Smooth muscle cell (in vitro differentiated cells): ENCODE measurements at regions not wholly inside any gene's neighbourhood (a gene's known extent, or its start where the extent isn't known, plus 50 kb on each side); places are given as distances from the start of the nearest gene placed in this dataset.

Source experiments
- DNase-seq: peaks from one replicate; lab custom pipeline; 2025; ENCODE audit not compliant: unreplicated experiment; lab: John Stamatoyannopoulos, UW
- H2AFZ ChIP-seq: fragments of 200-600 bp; sonication (generic); 2 replicates; pipeline ENCODE4 v1.6.0; 2016; ENCODE audit warnings: antibody characterized with exemption, low read depth, mild to moderate bottlenecking
- H3F3A ChIP-seq: fragments of 200-600 bp; sonication (generic); 2 replicates; pipeline ENCODE4 v1.6.0; 2017; ENCODE audit warnings: antibody characterized with exemption, low read depth
- H3K27ac ChIP-seq: fragments of 200-600 bp; sonication (generic); 2 replicates; pipeline ENCODE4 v1.5.1; 2016; ENCODE audit warnings: low read depth, mild to moderate bottlenecking
- H3K27me3 ChIP-seq: fragments of 200-600 bp; sonication (generic); 2 replicates; pipeline ENCODE4 v1.6.1; 2016; ENCODE audit warnings: low read depth, mild to moderate bottlenecking
- H3K36me3 ChIP-seq: fragments of 200-600 bp; sonication (generic); 2 replicates; pipeline ENCODE4 v1.5.1; 2016; ENCODE audit warnings: low read depth
- H3K4me1 ChIP-seq: fragments of 200-600 bp; sonication (generic); 2 replicates; pipeline ENCODE4 v1.5.1; 2016; ENCODE audit warnings: low read depth
- H3K4me2 ChIP-seq: fragments of 200-600 bp; sonication (generic); 2 replicates; pipeline ENCODE4 v1.6.0; 2016; ENCODE audit warnings: mild to moderate bottlenecking
- H3K4me3 ChIP-seq: fragments of 200-600 bp; sonication (generic); 2 replicates; pipeline ENCODE4 v1.5.1; 2016; ENCODE audit warnings: mild to moderate bottlenecking
- H3K79me2 ChIP-seq: fragments of 200-600 bp; sonication (generic); 2 replicates; pipeline ENCODE4 v1.6.0; 2016; ENCODE audit warnings: low read depth, mild to moderate bottlenecking
- H3K9ac ChIP-seq: fragments of 200-600 bp; sonication (generic); 2 replicates; pipeline ENCODE4 v1.6.0; 2016; ENCODE audit warnings: low read depth
- H3K9me3 ChIP-seq: fragments of 200-600 bp; sonication (generic); replicated peaks from 2 replicates; pipeline ENCODE4 v1.5.1; 2016; ENCODE audit warnings: low read depth
- H4K20me1 ChIP-seq: fragments of 200-600 bp; sonication (generic); 2 replicates; pipeline ENCODE4 v1.6.0; 2016; ENCODE audit warnings: low read depth
- WGBS: methylation state at CpG from one replicate; pipeline ENCODE4 v1.1.7; 2016; ENCODE audit warnings: low lambda C conversion rate; 5-methylcytosine and 5-hydroxymethylcytosine counted together
- TF ChIP-seq, protein P1 (sequence below): fragments of 200-600 bp; sonication (generic); IDR thresholded peaks from 2 replicates; pipeline ENCODE4 v1.5.1; 2017; ENCODE audit warnings: borderline replicate concordance, mild to moderate bottlenecking, antibody characterized with exemption; ENCODE audit not compliant: insufficient read depth, poor library complexity, severe bottlenecking

DNA sequence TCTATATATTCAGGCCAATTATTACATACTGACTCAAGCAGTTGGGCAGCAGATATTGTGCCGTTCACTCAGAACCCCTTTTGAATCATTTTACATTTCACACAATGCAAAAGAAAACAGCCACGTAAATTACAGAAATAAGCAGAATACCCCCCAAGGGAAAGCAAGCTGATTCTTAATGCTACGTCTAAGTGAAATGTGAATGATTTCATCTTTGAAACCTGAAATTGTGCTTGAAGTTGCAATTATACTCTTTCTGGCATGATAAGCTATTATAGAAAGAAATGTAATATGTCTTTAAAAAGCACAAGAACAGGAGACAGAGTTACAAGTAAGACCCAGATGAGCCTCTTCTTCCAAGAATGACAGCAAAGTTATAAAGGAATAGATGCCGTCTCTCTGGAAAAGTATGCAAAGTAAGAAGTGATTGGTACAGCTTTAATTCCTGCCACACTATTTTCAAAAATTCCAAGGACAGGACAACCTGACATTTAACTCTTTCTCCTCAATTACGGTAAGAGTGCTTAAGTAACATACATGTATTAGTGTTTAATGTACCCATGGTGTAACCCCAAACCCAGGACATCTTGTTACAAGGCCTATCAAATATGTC lies 891.5 kb upstream of the ADGRL2 start:
- no peak overlapping the region for H3K9ac ChIP-seq
- no peaks in the 10 kb centered on the region for H3K4me1 ChIP-seq
- H3K27ac ChIP-seq = no peak overlapping the region
- TF ChIP-seq, protein P1, sequence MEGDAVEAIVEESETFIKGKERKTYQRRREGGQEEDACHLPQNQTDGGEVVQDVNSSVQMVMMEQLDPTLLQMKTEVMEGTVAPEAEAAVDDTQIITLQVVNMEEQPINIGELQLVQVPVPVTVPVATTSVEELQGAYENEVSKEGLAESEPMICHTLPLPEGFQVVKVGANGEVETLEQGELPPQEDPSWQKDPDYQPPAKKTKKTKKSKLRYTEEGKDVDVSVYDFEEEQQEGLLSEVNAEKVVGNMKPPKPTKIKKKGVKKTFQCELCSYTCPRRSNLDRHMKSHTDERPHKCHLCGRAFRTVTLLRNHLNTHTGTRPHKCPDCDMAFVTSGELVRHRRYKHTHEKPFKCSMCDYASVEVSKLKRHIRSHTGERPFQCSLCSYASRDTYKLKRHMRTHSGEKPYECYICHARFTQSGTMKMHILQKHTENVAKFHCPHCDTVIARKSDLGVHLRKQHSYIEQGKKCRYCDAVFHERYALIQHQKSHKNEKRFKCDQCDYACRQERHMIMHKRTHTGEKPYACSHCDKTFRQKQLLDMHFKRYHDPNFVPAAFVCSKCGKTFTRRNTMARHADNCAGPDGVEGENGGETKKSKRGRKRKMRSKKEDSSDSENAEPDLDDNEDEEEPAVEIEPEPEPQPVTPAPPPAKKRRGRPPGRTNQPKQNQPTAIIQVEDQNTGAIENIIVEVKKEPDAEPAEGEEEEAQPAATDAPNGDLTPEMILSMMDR = no peak
- H3F3A ChIP-seq = no peaks in the 10 kb centered on the region
- no peaks in the 10 kb centered on the region for H3K27me3 ChIP-seq
- DNase-seq = no peak
- H3K4me3 ChIP-seq = no peak overlapping the region
- H3K4me2 ChIP-seq = no peak overlapping the region
- no peaks in the 10 kb centered on the region for H3K36me3 ChIP-seq
- no peaks in the 10 kb centered on the region for H4K20me1 ChIP-seq
- 75% methylated on average over 5 of the region's 5 CpGs for WGBS
- no peaks in the 10 kb centered on the region for H3K79me2 ChIP-seq
- no peak overlapping the region for H2AFZ ChIP-seq
- H3K9me3 ChIP-seq = no peaks in the 10 kb centered on the region

DNA sequence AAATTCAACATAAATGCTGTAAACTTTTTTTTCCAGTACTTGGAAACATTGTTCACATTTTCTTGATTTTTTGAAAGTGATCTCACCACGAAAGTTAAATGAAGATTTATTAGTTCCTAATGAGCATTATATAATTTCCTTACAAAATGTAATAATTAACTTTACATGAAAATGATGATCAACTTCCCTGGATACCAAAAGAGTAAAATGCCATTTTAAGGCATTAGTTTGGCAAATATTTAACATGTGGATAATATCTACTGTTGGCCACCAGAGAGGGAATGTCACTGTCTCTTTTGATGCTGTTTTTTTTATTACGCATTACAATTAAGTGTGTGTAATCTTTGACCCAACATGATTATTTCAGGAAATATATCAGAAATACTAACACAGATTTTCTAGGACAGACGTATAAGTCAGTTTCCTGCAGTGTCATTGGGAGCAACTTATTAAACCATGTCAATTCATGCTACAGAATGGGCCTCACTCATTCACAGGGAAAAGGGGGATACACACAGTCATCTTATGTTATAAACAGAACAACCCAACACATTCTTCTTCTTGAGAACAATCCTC lies 903.9 kb upstream of the ADGRL2 start:
- WGBS = 90% methylated on average over 3 of the region's 3 CpGs
- Histone ChIP-seq H2AFZ (no peak overlapping the region), H3K36me3 (no peaks in the 10 kb centered on the region), H3K79me2 (no peaks in the 10 kb centered on the region), H3K4me2 (no peak overlapping the region), H4K20me1 (no peaks in the 10 kb centered on the region), H3F3A (no peaks in the 10 kb centered on the region), H3K4me3 (no peak overlapping the region), H3K9ac (no peak overlapping the region), H3K4me1 (peaks cover 2% of the 10 kb centered on the region), H3K27ac (no peak overlapping the region), H3K9me3 (no peaks in the 10 kb centered on the region), H3K27me3 (no peaks in the 10 kb centered on the region)
- TF ChIP-seq, protein P1 = no peak
- DNase-seq = no peak

DNA sequence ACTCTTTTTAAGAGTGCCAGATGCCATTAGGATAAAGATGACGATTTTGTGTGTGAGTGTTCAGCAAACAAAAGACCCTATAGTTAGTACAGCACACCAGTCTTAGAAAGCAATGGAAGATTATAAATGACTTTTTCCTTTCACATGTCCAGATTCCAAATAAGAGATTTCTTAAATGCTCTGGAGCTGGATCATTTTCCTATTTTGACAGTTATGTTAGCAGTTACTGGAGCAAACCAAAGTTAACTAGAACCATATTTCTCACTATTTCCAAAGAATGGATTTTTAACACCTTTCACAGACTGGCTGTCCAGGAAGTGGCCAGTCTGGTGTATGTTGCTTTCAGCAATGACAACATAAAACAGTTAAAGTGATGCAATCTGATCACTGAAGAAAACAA lies 905.8 kb upstream of the ADGRL2 start:
- H3K4me2 ChIP-seq = no peak overlapping the region
- no peaks in the 10 kb centered on the region for H3K27me3 ChIP-seq
- H3K4me1 ChIP-seq = peaks cover 5% of the 10 kb centered on the region
- H3K9ac ChIP-seq = no peak overlapping the region
- no peak for DNase-seq
- H3K36me3 ChIP-seq = no peaks in the 10 kb centered on the region
- WGBS = 50% methylated on average over 1 of the region's 1 CpG
- H3K4me3 ChIP-seq = no peak overlapping the region
- H3K9me3 ChIP-seq = no peaks in the 10 kb centered on the region
- no peaks in the 10 kb centered on the region for H3K79me2 ChIP-seq
- no peaks in the 10 kb centered on the region for H4K20me1 ChIP-seq
- TF ChIP-seq, protein P1 = no peak
- H2AFZ ChIP-seq = no peak overlapping the region
- no peaks in the 10 kb centered on the region for H3F3A ChIP-seq
- no peak overlapping the region for H3K27ac ChIP-seq

DNA sequence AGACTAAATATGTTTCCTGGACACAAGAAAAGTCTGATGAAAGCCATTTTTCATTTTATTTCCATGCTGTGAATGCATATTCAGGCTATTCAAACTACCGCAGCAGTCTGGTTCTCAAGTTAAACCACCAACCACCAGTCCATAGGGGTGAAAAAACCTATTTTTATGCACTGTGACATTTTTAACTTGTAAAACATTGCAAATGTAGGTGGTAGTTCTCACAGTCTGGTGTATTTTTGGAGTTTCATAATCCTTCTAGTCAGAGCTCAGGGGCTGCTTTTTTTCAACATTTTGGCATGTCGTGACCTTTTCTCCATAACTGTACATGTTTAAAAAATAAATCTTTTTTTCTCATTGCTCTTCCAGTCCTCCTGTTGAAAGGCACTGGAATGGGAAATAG lies 907.6 kb upstream of the ADGRL2 start:
- no peak overlapping the region for H3K4me3 ChIP-seq
- H3K36me3 ChIP-seq = no peaks in the 10 kb centered on the region
- peak overlapping the region; percentile 64 for H2AFZ ChIP-seq
- no peaks in the 10 kb centered on the region for H3K9me3 ChIP-seq
- no peaks in the 10 kb centered on the region for H3K79me2 ChIP-seq
- no peak for DNase-seq
- no peaks in the 10 kb centered on the region for H4K20me1 ChIP-seq
- no peaks in the 10 kb centered on the region for H3K27me3 ChIP-seq
- no peak overlapping the region for H3K27ac ChIP-seq
- peaks cover 5% of the 10 kb centered on the region for H3K4me1 ChIP-seq
- TF ChIP-seq, protein P1 = no peak
- H3F3A ChIP-seq = no peaks in the 10 kb centered on the region
- H3K9ac ChIP-seq = no peak overlapping the region
- 55% methylated on average over 2 of the region's 2 CpGs for WGBS
- peak overlapping the region; percentile 38 for H3K4me2 ChIP-seq
